GM23338 (cell line): ENCODE measurements at regions not wholly inside any gene's neighbourhood (a gene's known extent, or its start where the extent isn't known, plus 50 kb on each side); places are given as distances from the start of the nearest gene placed in this dataset.

ENCODE experiments used
- ATAC-seq: fragments of 200-7000 bp; cut with Tn5 transposase; 3 replicates; pipeline ENCODE4 v1.9.1; 2020
- DNase-seq: peaks from one replicate; pipeline ENCODE4 v3.0.0-alpha.2; 2015; ENCODE audit warnings: low spot score
- H2AFZ ChIP-seq: fragments of 200-600 bp; sonication (generic); 2 replicates; pipeline ENCODE4 v1.8.0; 2016; ENCODE audit warnings: antibody characterized with exemption, mild to moderate bottlenecking, moderate library complexity
- H3F3A ChIP-seq: fragments of 200-600 bp; sonication (generic); replicated peaks from 2 replicates; pipeline ENCODE4 v1.8.0; 2017; ENCODE audit warnings: antibody characterized with exemption, mixed run types, low read depth
- H3K27ac ChIP-seq: fragments of 200-600 bp; sonication (generic); 2 replicates; pipeline ENCODE4 v1.6.1; 2016; ENCODE audit warnings: low read depth
- H3K27me3 ChIP-seq: fragments of 200-600 bp; sonication (generic); 2 replicates; pipeline ENCODE4 v1.8.0; 2016; ENCODE audit warnings: mild to moderate bottlenecking, mixed run types, moderate library complexity; ENCODE audit not compliant: insufficient read depth
- H3K36me3 ChIP-seq: fragments of 200-600 bp; sonication (generic); 2 replicates; pipeline ENCODE4 v1.8.0; 2016; ENCODE audit warnings: mild to moderate bottlenecking; ENCODE audit not compliant: insufficient read depth
- H3K4me1 ChIP-seq: fragments of 200-600 bp; sonication (generic); 2 replicates; pipeline ENCODE4 v1.8.0; 2016; ENCODE audit warnings: mild to moderate bottlenecking, moderate library complexity; ENCODE audit not compliant: insufficient read depth
- H3K4me2 ChIP-seq: fragments of 200-600 bp; sonication (generic); 2 replicates; pipeline ENCODE4 v1.7.1; 2017; ENCODE audit warnings: mixed run types
- H3K4me3 ChIP-seq: fragments of 200-600 bp; sonication (generic); 2 replicates; pipeline ENCODE4 v1.6.1; 2016; ENCODE audit warnings: mixed run types
- H3K79me2 ChIP-seq: fragments of 200-600 bp; sonication (generic); replicated peaks from 2 replicates; pipeline ENCODE4 v1.8.0; 2017; ENCODE audit warnings: mild to moderate bottlenecking; ENCODE audit not compliant: insufficient read depth
- H3K9me2 ChIP-seq: fragments of 200-600 bp; sonication (generic); 2 replicates; pipeline ENCODE4 v1.8.0; 2017; ENCODE audit not compliant: insufficient read depth
- H4K20me1 ChIP-seq: fragments of 200-600 bp; sonication (generic); replicated peaks from 2 replicates; pipeline ENCODE4 v1.8.0; 2017; ENCODE audit warnings: mild to moderate bottlenecking; ENCODE audit not compliant: insufficient read depth
- H3K27ac Mint-ChIP-seq: 2 replicates; pipeline ENCODE4 v1.8.0; 2020; ENCODE audit warnings: inconsistent platforms, mild to moderate bottlenecking, moderate library complexity, mixed read lengths
- H3K27me3 Mint-ChIP-seq: 3 replicates; pipeline ENCODE4 v1.8.0; 2022; ENCODE audit warnings: low read depth, mild to moderate bottlenecking, moderate library complexity, mixed read lengths, inconsistent platforms; ENCODE audit not compliant: insufficient read depth, poor library complexity
- H3K36me3 Mint-ChIP-seq: 3 replicates; pipeline ENCODE4 v1.8.0; 2021; ENCODE audit warnings: low read depth, mild to moderate bottlenecking, inconsistent platforms, moderate library complexity, mixed read lengths
- H3K4me1 Mint-ChIP-seq: 3 replicates; pipeline ENCODE4 v1.8.0; 2020; ENCODE audit warnings: mild to moderate bottlenecking, inconsistent platforms, mixed read lengths
- H3K4me3 Mint-ChIP-seq: 3 replicates; pipeline ENCODE4 v1.8.0; 2021; ENCODE audit warnings: moderate library complexity, mild to moderate bottlenecking, inconsistent platforms, mixed read lengths
- H3K9me3 Mint-ChIP-seq: 3 replicates; pipeline ENCODE4 v1.8.0; 2020; ENCODE audit warnings: moderate library complexity, mild to moderate bottlenecking, inconsistent platforms, mixed read lengths
- POLR2AphosphoS5 ChIP-seq: IDR thresholded peaks from 2 replicates; pipeline ENCODE4 v1.6.1; 2016; ENCODE audit warnings: antibody characterized with exemption, low read depth
- REST ChIP-seq: IDR thresholded peaks from one replicate; pipeline ENCODE4 v1.6.1; 2018; ENCODE audit warnings: antibody characterized with exemption; ENCODE audit not compliant: unreplicated experiment
- ZNF331 ChIP-seq: fragments of 250-450 bp; sonication (Bioruptor Pico); IDR thresholded peaks from 2 replicates; pipeline ENCODE4 v1.5.0; 2020; ENCODE audit warnings: low read depth, mild to moderate bottlenecking, moderate library complexity
- ZNF462 ChIP-seq: fragments of 250-450 bp; sonication (Bioruptor Pico); IDR thresholded peaks from 2 replicates; pipeline ENCODE4 v1.5.0; 2020; ENCODE audit warnings: mild to moderate bottlenecking, moderate library complexity

GRCh38 chr5:9889511-9889910 lies 259.4 kb upstream of the TAS2R1 start:
- Histone ChIP-seq H3F3A (no peaks in the 10 kb centered on the region), H3K27me3 (no peaks in the 10 kb centered on the region), H3K36me3 (no peaks in the 10 kb centered on the region), H3K4me1 (no peaks in the 10 kb centered on the region), H3K4me2 (no peak overlapping the region), H4K20me1 (no peaks in the 10 kb centered on the region), H3K79me2 (no peaks in the 10 kb centered on the region), H3K9me2 (no peaks in the 10 kb centered on the region; the same call in none of the 2 replicates), H2AFZ (no peak overlapping the region), H3K27ac (no peak overlapping the region), H3K4me3 (no peak overlapping the region)
- peaks cover 7% of the 10 kb centered on the region for H3K4me1 Mint-ChIP-seq
- H3K36me3 Mint-ChIP-seq: peaks cover 3% of the 10 kb centered on the region; the same call in 1 of the 3 replicates
- no peak overlapping the region for H3K27ac Mint-ChIP-seq
- TF ChIP-seq REST (no peak), ZNF462 (no peak), POLR2AphosphoS5 (no peak), ZNF331 (CRISPR knock-in tag) (no peak)
- DNase-seq (no peak), ATAC-seq (no peak)
- H3K27me3 Mint-ChIP-seq: peaks cover 4% of the 10 kb centered on the region
- H3K9me3 Mint-ChIP-seq: peaks cover 5% of the 10 kb centered on the region
- H3K4me3 Mint-ChIP-seq: no peak overlapping the region
